OCI-LY7 (cell line): ENCODE measurements at regions not wholly inside any gene's neighbourhood (a gene's known extent, or its start where the extent isn't known, plus 50 kb on each side); places are given as distances from the start of the nearest gene placed in this dataset.
A peak's percentile ranks its signal among the peaks of the same experiment; 100 is the strongest.

ENCODE experiments used
- CTCF ChIP-seq: fragments of 200-600 bp; sonication (generic); conservative IDR thresholded peaks from 2 replicates; pipeline ENCODE4 v1.5.1; 2014; ENCODE audit warnings: mild to moderate bottlenecking, antibody characterized with exemption, low read length, moderate library complexity, mixed read lengths
- EZH2phosphoT487 ChIP-seq: fragments of 200-600 bp; sonication (generic); IDR thresholded peaks from 2 replicates; pipeline ENCODE4 v1.6.1; 2018; ENCODE audit warnings: low read depth, borderline replicate concordance, mild to moderate bottlenecking, mixed run types, antibody characterized with exemption, low read length, moderate library complexity, mixed read lengths

GRCh38 chr3:186464424-186465093 is 79.6 kb downstream of the CRYGS start:
- peak; percentile 67 for TF ChIP-seq CTCF
- TF ChIP-seq EZH2phosphoT487 = no peak
